ENCODE measurements at regions not wholly inside any gene's neighbourhood (a gene's known extent, or its start where the extent isn't known, plus 50 kb on each side); places are given as distances from the start of the nearest gene placed in this dataset.
"Not testable (repeated sequence)": the region's sequence is repeated elsewhere in the genome, so short reads cannot be mapped to it uniquely, and the experiment has no call there.

- DNase-seq, result no peak
Measured at GRCh38 chr1:185540295-185540694, 193.9 kb upstream of the HMCN1 start.

- DNase-seq, result no peak
Measured at GRCh38 chr1:185539277-185539943, 194.8 kb upstream of the HMCN1 start.

DNA sequence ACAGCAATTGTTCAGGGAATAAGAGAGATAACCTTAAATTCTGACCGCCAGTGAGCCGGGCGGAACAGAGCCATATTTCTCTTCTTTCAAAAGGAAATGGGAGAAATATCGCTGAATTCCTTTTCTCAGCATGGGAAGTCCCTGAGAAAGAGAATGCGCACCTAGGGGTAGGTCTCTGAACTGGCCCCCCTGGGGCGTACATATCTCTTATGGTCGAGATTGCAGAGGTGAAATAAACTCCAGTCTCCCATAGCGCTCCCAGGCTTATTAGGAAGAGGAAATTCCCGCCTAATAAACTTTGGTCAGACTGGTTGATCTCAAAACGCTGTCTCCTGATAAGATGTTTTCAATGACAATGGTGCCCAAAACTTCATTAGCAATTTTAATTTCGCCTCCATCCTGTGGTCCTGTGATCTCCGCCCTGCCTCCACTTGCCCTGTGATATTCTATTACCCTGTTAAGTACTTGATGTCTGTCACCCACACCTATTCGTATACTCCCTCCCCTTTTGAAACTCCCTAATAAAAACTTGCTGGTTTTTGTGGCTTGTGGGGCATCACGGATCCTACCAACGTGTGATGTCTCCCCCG lies 195.8 kb upstream of the HMCN1 start:
- DNase-seq, result not testable (repeated sequence)

GRCh38 chr1:185537596-185537995 lies 196.6 kb upstream of the HMCN1 start:
- no peak for DNase-seq

DNA sequence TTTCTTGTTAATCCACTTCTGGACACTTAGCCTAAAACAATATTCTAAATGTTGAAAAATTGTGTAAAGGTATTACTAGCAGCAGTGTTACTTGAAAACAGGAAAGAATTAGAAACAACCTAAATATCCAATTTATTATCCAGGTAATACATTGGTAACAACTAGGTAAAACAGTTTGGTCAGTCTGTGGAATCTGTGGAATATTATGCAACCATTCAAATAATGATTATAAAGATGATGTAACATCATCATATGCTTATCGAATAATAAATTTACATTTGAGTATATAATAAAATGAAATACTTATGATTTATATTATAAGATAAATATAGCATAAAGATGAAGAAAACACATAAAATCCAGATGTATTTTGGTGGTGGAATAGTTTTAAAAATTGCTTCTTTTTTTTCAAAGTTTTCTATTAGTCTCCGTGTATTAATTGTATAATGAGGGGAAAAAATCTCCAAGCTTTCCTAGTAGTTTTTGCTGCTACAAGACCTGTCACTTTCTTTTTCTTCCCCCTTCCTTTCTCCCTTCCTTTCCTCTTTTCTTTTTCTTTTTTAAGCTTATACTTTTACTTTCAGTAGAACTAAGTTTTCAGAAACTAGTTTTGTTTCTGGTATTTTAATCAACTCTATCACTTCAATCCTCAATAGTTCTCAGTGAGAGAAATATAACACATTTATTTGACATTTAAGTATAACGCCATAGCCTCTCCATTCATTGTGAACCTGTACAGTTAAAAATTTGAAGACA lies 197.8 kb upstream of the HMCN1 start:
- no peak for DNase-seq

GRCh38 chr1:185535621-185536020 lies 198.6 kb upstream of the HMCN1 start:
- no peak for DNase-seq

DNA sequence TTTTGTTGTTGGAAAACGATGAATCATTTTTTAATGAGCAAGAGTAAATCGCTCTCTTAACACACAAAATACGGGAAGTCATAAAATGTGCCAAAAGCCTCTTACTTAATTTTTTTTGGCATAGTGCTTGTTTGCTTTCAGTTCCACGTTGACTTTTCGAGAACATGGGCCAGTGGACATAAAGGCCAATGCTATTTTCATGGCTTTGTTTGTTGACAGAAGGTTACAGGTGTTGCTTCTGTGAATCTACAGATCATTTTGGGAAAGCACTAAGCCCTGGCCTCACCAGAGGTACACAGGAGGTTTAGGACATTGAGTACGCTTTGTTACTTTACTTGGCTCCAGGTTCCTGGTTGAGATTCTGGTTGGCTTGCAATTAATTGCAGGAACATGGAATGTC lies 199.4 kb upstream of the HMCN1 start:
- no peak for DNase-seq

DNA sequence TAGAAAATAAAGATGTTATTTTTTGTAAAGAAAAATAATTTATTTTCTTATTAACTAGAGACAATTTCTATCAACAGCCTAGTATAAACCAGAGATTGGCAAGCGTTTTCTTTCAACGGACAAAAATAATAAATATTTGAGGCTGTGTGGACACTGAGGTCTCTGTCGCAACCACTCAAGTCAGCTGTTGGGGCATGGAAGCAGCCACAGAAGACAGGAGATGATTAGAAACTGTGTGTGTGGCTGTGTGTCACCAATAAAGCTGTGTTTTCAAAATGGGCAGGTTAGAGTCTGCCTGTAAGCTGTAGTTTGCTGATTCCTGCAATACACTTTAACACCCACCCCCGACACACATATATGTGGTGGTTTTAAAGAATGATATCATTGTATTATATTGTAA lies 200.6 kb upstream of the HMCN1 start:
- no peak for DNase-seq

DNA sequence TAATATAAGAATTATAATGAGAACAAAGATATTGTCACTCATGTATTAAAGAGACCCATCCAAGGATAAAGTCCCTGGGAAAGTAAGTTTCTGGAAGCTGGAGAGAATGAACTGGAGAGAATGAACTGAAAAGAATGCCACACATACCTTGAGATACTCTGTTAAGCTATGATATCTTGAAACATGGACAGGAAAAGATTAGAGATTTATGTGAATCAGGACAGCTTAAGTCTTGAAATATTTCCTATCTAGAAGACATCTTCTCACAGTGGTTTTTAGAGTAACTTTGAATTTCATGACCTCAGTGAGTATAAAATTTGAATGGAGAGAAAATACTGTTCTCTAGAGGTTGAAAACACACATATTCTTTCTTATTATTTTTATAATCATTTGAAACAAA lies 201.3 kb upstream of the HMCN1 start:
- no peak for DNase-seq

DNA sequence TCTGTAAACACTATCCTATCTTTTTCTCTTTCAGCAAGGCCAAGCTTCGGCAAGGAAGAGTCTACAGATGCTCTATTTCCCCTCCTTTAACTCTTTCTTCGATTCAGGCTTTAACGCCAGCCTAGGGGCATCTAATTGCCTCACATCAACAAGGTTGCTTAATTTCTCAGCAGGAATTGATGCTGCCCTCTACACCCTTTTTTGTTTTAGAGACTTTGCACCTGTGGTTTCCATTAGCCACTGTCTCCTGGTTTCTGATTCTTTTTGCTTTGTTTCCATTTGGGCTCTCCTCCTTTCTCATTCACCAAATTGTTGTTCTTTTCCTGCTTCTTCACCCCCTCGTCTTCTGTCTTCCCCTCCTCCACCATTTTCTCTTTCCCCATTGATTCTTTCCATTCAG lies 202.4 kb upstream of the HMCN1 start:
- DNase-seq, result no peak

- DNase-seq, result no peak
Measured at GRCh38 chr1:185530215-185530614, 204.0 kb upstream of the HMCN1 start.

DNA sequence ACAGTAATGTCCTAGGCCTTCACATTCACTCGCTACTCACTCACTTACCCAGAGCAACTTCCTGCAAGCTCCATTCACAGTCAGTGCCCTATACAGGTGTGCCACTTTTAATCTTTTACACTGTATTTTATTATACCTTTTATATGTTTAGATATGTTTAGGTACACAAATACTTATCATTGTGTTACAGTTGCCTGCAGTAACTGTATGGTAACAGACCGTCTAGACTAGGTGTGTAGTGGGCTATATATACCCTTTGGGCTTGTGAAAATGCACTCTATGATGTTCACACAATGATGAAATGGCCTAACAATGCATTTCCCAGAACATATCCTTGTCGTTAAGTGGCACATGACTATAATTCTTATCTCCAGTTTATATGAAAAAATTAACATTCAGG lies 204.5 kb upstream of the HMCN1 start:
- no peak for DNase-seq

- no peak for DNase-seq
Measured at GRCh38 chr1:185528084-185528676, 206.0 kb upstream of the HMCN1 start.

DNA sequence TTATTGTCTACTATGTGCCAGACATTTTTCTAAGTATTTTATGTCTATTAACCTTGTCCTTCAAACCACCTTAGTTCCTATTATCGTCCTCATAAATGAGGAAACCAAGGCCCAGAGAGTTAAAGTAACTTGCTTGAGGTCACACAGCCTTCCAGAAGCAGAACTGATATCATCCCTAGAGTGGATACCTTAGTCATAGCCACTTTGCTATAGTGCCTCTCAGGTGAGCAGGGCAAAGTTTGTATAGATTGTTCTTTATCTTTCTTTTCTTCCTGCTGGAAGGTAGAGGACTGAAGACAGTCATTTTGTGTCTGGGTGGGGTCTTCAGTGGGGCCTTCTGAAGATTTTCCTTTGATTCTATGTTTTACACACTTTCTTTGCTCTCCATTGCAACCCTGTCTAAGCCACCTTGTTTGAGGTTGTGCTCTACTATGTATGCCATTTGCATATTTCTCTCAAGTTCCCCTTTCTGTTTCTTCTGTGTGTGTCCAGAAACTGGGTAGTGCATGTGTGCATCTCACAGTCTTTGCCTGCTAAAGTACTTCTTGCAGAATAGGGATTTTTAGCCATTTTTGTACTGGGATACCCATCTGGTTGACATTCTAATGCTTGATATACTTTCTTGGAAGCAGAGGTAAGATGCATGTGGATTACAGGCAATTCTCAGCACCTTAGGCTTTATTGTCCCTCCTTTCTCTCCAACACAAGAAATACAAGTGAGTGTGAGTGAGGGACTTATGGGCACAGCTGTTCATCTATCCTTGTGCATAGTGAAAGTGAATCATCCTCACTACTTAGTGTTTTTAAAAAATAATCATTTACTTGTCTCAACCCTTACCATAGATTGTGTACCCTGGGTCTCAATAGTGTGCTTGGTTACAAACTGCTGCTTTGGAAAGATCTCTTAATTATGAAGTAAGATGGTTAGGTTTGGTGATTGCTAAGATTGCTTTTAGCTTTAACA lies 207.6 kb upstream of the HMCN1 start:
- no peak for DNase-seq

GRCh38 chr1:185520188-185520920 lies 203.3 kb upstream of the IVNS1ABP start:
- DNase-seq, result no peak

GRCh38 chr1:185517808-185518419 lies 200.9 kb upstream of the IVNS1ABP start:
- no peak for DNase-seq

- DNase-seq, result not testable (repeated sequence)
Measured at GRCh38 chr1:185517301-185517700, 200.3 kb upstream of the IVNS1ABP start.

- no peak for DNase-seq
Measured at GRCh38 chr1:185515696-185516095, 198.7 kb upstream of the IVNS1ABP start.

GRCh38 chr1:185514311-185514710 lies 197.3 kb upstream of the IVNS1ABP start:
- DNase-seq, result no peak

GRCh38 chr1:185512442-185512841 lies 195.4 kb upstream of the IVNS1ABP start:
- no peak for DNase-seq

GRCh38 chr1:185501099-185501498 lies 184.1 kb upstream of the IVNS1ABP start:
- no peak for DNase-seq
